ENCODE measurements at regions not wholly inside any gene's neighbourhood (a gene's known extent, or its start where the extent isn't known, plus 50 kb on each side); places are given as distances from the start of the nearest gene placed in this dataset.

GRCh38 chr11:87440076-87440770, 402.5 kb downstream of the TMEM135 start:
- TF ChIP-seq ARNTL (CRISPR knock-in tag; IDR thresholded peaks at IDR 0.05; ENCODE audit: borderline replicate concordance, low read depth) = no peak
- no peak for TF ChIP-seq ZC3H10 (CRISPR knock-in tag; IDR thresholded peaks at IDR 0.05)
- no peak for TF ChIP-seq ZNF8 (CRISPR knock-in tag; IDR thresholded peaks at IDR 0.05)
- TF ChIP-seq TOX (CRISPR knock-in tag; IDR thresholded peaks at IDR 0.05; ENCODE audit: borderline replicate concordance) = no peak
- TF ChIP-seq RARB (CRISPR knock-in tag; IDR thresholded peaks at IDR 0.05) = no peak
- TF ChIP-seq PATZ1 (CRISPR knock-in tag; IDR thresholded peaks at IDR 0.05; ENCODE audit: borderline replicate concordance) = no peak
- no peak for TF ChIP-seq GLIS3 (CRISPR knock-in tag; IDR thresholded peaks at IDR 0.05)
- TF ChIP-seq TSHZ2 (CRISPR knock-in tag; IDR thresholded peaks at IDR 0.05) = no peak
- no peak for TF ChIP-seq CSRNP3 (CRISPR knock-in tag; IDR thresholded peaks at IDR 0.05)
- TF ChIP-seq POU6F1 (CRISPR knock-in tag; IDR thresholded peaks at IDR 0.05; ENCODE audit: borderline replicate concordance, low read depth) = no peak
- no peak for ATAC-seq

- no peak for TF ChIP-seq PPARA (CRISPR knock-in tag; IDR thresholded peaks at IDR 0.05; ENCODE audit: borderline replicate concordance)
- no peak for ATAC-seq
Measured at GRCh38 chr11:87438416-87438815, 400.7 kb downstream of the TMEM135 start.

GRCh38 chr11:87437844-87438223, 400.1 kb downstream of the TMEM135 start:
- no peak for ATAC-seq
- TF ChIP-seq PPARA (CRISPR knock-in tag; IDR thresholded peaks at IDR 0.05; ENCODE audit: borderline replicate concordance) = no peak
- no peak for TF ChIP-seq ZNF8 (CRISPR knock-in tag; IDR thresholded peaks at IDR 0.05)
- TF ChIP-seq OSR1 (CRISPR knock-in tag; IDR thresholded peaks at IDR 0.05) = no peak
- no peak for TF ChIP-seq ZFP3 (CRISPR knock-in tag; IDR thresholded peaks at IDR 0.05)
- no peak for TF ChIP-seq POU6F1 (CRISPR knock-in tag; IDR thresholded peaks at IDR 0.05; ENCODE audit: borderline replicate concordance, low read depth)
- no peak for TF ChIP-seq ARNTL (CRISPR knock-in tag; IDR thresholded peaks at IDR 0.05; ENCODE audit: borderline replicate concordance, low read depth)
- no peak for TF ChIP-seq ZNF70 (CRISPR knock-in tag; IDR thresholded peaks at IDR 0.05)
- no peak for TF ChIP-seq PATZ1 (CRISPR knock-in tag; IDR thresholded peaks at IDR 0.05; ENCODE audit: borderline replicate concordance)
- TF ChIP-seq TCF4 (CRISPR knock-in tag; IDR thresholded peaks at IDR 0.05; ENCODE audit: borderline replicate concordance) = no peak
- TF ChIP-seq RARB (CRISPR knock-in tag; IDR thresholded peaks at IDR 0.05) = no peak
- no peak for TF ChIP-seq CREB5 (CRISPR knock-in tag; IDR thresholded peaks at IDR 0.05; ENCODE audit: low read depth)
- TF ChIP-seq BACH2 (CRISPR knock-in tag; IDR thresholded peaks at IDR 0.05; ENCODE audit: borderline replicate concordance) = no peak
- TF ChIP-seq SNAI2 (CRISPR knock-in tag; IDR thresholded peaks at IDR 0.05) = no peak
- no peak for TF ChIP-seq ZC3H10 (CRISPR knock-in tag; IDR thresholded peaks at IDR 0.05)
- no peak for TF ChIP-seq ISL1 (CRISPR knock-in tag; IDR thresholded peaks at IDR 0.05)
- no peak for TF ChIP-seq CSRNP3 (CRISPR knock-in tag; IDR thresholded peaks at IDR 0.05)
- TF ChIP-seq GLIS3 (CRISPR knock-in tag; IDR thresholded peaks at IDR 0.05) = no peak
- no peak for TF ChIP-seq ZFP30 (CRISPR knock-in tag; IDR thresholded peaks at IDR 0.05)
